LNCaP clone FGC (cell line): ENCODE measurements at regions not wholly inside any gene's neighbourhood (a gene's known extent, or its start where the extent isn't known, plus 50 kb on each side); places are given as distances from the start of the nearest gene placed in this dataset.

ENCODE experiments used
- DNase-seq: peaks from one replicate; pipeline ENCODE4 v3.0.0-alpha.2; 2011; ENCODE audit warnings: low read depth
- H3K4me3 ChIP-seq: 2 replicates; pipeline ENCODE4 v1.5.1; 2011; ENCODE audit warnings: mild to moderate bottlenecking, low read depth, low read length, control low read depth
- CTCF ChIP-seq: IDR thresholded peaks from 2 replicates; pipeline ENCODE4 v1.5.1; 2012; ENCODE audit warnings: mild to moderate bottlenecking; ENCODE audit not compliant: control insufficient read depth, insufficient read depth; ENCODE audit errors: extremely low read depth

- DNase-seq, result peak; percentile 35
- no peak overlapping the region for H3K4me3 ChIP-seq
- no peak for TF ChIP-seq CTCF
Measured at GRCh38 chr14:79951572-79951971, 259.7 kb downstream of the DIO2 start.

DNA sequence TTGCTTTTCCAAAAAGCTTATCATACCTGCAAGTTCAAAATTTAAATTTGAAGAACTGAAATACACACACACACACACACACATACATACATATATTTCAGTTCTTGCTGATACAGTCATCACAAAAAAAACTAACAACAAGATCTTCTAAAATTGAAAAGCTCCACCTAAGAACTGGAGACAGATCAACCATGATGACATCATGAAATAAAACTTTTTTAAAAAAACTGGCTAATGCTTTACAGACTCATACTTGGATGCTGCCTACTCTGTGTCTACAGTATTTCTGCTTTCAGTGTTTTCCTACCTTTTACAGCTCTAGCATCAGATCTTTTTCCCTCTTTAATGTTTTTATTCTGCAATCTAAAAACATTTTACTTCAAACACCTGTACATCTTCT, 261.4 kb downstream of the DIO2 start:
- no peak for TF ChIP-seq CTCF
- DNase-seq, result no peak
- no peak overlapping the region for H3K4me3 ChIP-seq

DNA sequence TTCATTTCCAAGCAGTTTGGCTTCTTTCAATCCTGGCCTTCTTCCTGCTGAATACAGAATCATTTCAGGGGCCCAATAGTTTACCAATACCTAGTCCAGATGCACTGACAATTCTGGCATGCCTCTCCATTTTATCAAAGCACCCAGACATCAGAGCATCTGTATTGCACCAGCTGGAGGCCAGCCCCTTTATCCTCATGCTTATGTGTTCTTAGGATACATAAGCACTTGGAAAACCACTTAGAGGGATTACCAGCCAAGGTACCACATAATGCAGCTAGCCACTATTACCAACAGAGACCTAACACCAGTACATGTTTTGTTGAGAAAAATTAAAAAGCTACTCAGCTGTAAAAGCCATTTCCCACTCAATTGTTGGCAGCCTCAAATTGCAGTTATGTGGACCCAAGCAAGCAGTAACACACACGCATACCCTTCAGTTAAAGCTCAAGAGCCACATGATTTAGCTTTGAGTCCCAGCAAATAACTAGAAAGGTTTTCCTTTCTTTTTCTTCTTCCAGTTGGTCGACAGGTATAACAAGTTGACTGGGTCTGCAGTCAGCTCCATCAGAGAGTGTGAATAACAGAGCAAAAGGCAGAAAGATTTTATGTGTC, 263.8 kb downstream of the DIO2 start:
- no peak overlapping the region for H3K4me3 ChIP-seq
- no peak for TF ChIP-seq CTCF
- DNase-seq, result no peak

- DNase-seq, result no peak
- no peak overlapping the region for H3K4me3 ChIP-seq
- TF ChIP-seq CTCF, result no peak
Measured at GRCh38 chr14:79939235-79939634, 272.1 kb downstream of the DIO2 start.

GRCh38 chr14:79938185-79938584, 273.1 kb downstream of the DIO2 start:
- no peak for TF ChIP-seq CTCF
- no peak for DNase-seq
- H3K4me3 ChIP-seq, result no peak overlapping the region

DNA sequence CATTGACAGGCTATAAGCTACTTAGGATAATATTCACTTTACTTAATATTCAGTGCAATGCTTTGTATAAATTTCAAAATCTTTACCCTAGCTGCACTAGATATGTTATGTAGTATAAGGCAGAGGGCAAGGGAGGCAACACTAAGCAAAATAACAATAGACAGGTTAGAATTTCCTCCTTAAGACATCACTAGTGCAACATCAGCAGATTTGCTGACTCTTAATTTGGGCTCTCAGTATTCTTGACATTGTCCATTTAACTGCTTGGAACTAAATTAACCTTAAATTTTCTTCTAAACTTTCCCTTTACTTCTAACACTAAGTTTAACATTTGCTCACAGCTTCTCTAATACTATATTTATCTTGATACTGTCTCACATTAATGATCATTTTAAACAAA, 273.9 kb downstream of the DIO2 start:
- DNase-seq, result no peak
- TF ChIP-seq CTCF, result no peak
- H3K4me3 ChIP-seq, result no peak overlapping the region

DNA sequence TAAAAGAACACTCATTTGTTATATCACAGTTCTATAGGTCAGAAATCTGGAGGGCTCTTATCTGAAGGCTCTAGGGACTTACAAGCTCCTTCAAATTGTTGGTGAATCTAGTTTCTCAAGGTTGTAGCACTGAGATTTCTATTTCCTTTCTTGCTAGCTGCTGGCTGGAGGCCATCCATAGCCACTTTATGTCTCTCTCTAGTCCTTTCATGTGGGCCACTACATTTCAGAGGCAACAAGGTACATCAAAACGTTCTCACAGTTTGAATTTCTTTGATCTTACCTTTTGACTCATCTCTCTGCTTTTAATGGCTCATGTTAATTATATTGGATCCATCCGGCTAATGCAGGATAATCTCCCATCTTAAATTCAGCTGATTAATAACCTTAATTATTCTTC, 286.8 kb downstream of the DIO2 start:
- no peak for TF ChIP-seq CTCF
- DNase-seq, result no peak

More for the DNA sequence above, 286.8 kb downstream of the DIO2 start:
- H3K4me3 ChIP-seq, result no peak overlapping the region
